PFSK-1 (cell line): ENCODE measurements at regions not wholly inside any gene's neighbourhood (a gene's known extent, or its start where the extent isn't known, plus 50 kb on each side); places are given as distances from the start of the nearest gene placed in this dataset.

Experiments used
- FOXP2 ChIP-seq: optimal IDR thresholded peaks from 2 replicates; pipeline ENCODE3; 2011; ENCODE audit warnings: borderline replicate concordance, control low read depth, inconsistent platforms; ENCODE audit not compliant: insufficient read depth; ENCODE audit errors: extremely low read length, extremely low read depth
- POLR2AphosphoS5 ChIP-seq: IDR thresholded peaks from 2 replicates; pipeline ENCODE4 v1.6.1; 2012; ENCODE audit warnings: low read depth, mild to moderate bottlenecking, control low read depth, low read length, moderate library complexity
- REST ChIP-seq, 2 experiments: IDR thresholded peaks; 2 replicates each; pipeline versions ENCODE4 v1.6.1 to v1.8.0; 2011 to 2012; ENCODE audit warnings: low read depth in 2 of 2, low read length in 2 of 2, control low read depth in 1 of 2, inconsistent platforms in 1 of 2, mild to moderate bottlenecking in 1 of 2, moderate library complexity in 1 of 2; ENCODE audit not compliant: insufficient read depth in 1 of 2
- SIN3A ChIP-seq: IDR thresholded peaks from 2 replicates; pipeline ENCODE4 v1.6.1; 2012; ENCODE audit warnings: mild to moderate bottlenecking, low read length, moderate library complexity, borderline replicate concordance; ENCODE audit not compliant: insufficient read depth
- TAF1 ChIP-seq: IDR thresholded peaks from 2 replicates; pipeline ENCODE4 v1.6.1; 2012; ENCODE audit warnings: low read length, control low read depth, borderline replicate concordance; ENCODE audit not compliant: insufficient read depth

GRCh38 chr10:29067628-29068027, 221.2 kb upstream of the LYZL1 start:
- no peak for TF ChIP-seq POLR2AphosphoS5
- no peak for TF ChIP-seq FOXP2
- no peak for TF ChIP-seq TAF1
- no peak for TF ChIP-seq SIN3A
- TF ChIP-seq REST (IDR thresholded peaks at IDR 0.05; ENCODE audit: insufficient read depth in 1 of 2, low read depth in 2 of 2, low read length in 2 of 2), result no peak

- no peak for TF ChIP-seq SIN3A
- no peak for TF ChIP-seq TAF1
- no peak for TF ChIP-seq REST (IDR thresholded peaks at IDR 0.05; ENCODE audit: insufficient read depth in 1 of 2, low read depth in 2 of 2, low read length in 2 of 2)
- no peak for TF ChIP-seq FOXP2
- no peak for TF ChIP-seq POLR2AphosphoS5
Observed at GRCh38 chr10:29068302-29068701, 220.6 kb upstream of the LYZL1 start.

GRCh38 chr10:29068966-29069365, 219.9 kb upstream of the LYZL1 start:
- no peak for TF ChIP-seq SIN3A
- TF ChIP-seq POLR2AphosphoS5, result no peak
- no peak for TF ChIP-seq FOXP2
- no peak for TF ChIP-seq TAF1
- TF ChIP-seq REST (IDR thresholded peaks at IDR 0.05; ENCODE audit: insufficient read depth in 1 of 2, low read depth in 2 of 2, low read length in 2 of 2), result no peak

GRCh38 chr10:29069941-29070340, 218.9 kb upstream of the LYZL1 start:
- TF ChIP-seq FOXP2 (no peak), POLR2AphosphoS5 (no peak), SIN3A (no peak), REST (IDR thresholded peaks at IDR 0.05; ENCODE audit: insufficient read depth in 1 of 2, low read depth in 2 of 2, low read length in 2 of 2) (no peak), TAF1 (no peak)

GRCh38 chr10:29078919-29079318, 210.0 kb upstream of the LYZL1 start:
- TF ChIP-seq SIN3A (no peak), FOXP2 (no peak), REST (IDR thresholded peaks at IDR 0.05; ENCODE audit: insufficient read depth in 1 of 2, low read depth in 2 of 2, low read length in 2 of 2) (no peak), POLR2AphosphoS5 (no peak), TAF1 (no peak)
